ENCODE measurements at regions not wholly inside any gene's neighbourhood (a gene's known extent, or its start where the extent isn't known, plus 50 kb on each side); places are given as distances from the start of the nearest gene placed in this dataset.

DNA sequence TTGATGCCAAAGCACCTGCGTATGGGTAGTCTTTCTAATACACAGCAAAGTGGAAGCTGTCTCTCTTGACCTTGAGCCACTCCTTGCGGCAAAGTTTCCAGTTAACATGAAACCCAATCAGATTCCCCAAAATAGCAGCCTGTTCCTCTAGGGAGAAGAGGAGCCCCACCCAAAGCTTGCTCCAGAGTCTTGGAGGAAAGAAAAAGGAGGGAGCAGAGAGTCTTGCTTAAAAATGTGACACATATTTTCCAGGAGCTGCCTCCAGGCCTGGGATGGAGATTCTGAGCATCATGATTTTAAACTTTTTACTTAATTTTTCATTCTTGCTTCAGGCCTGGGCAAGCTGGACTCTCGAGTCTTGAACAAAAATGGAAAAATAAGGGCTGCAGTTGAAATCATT is 223.5 kb upstream of the TNC start:
- TF ChIP-seq GATA2 (IDR thresholded peaks at IDR 0.05; ENCODE audit: low read depth, low read length) (no peak), GATA3 (IDR thresholded peaks at IDR 0.05; ENCODE audit: low read depth, low read length) (no peak)

Measured in SH-SY5Y (cell line).